Chondrocyte (in vitro differentiated cells): ENCODE measurements at regions not wholly inside any gene's neighbourhood (a gene's known extent, or its start where the extent isn't known, plus 50 kb on each side); places are given as distances from the start of the nearest gene placed in this dataset.
"Not testable (repeated sequence)": the region's sequence is repeated elsewhere in the genome, so short reads cannot be mapped to it uniquely, and the experiment has no call there.

Experiments
- DNase-seq: peaks from one replicate; pipeline ENCODE4 v3.0.0; 2021; ENCODE audit warnings: mixed read lengths, low spot score
- H3K27ac Mint-ChIP-seq: one replicate; pipeline ENCODE4 v1.8.0; 2021; ENCODE audit warnings: mild to moderate bottlenecking, moderate library complexity, mixed read lengths; ENCODE audit not compliant: unreplicated experiment
- H3K27me3 Mint-ChIP-seq: 2 replicates; pipeline ENCODE4 v1.8.0; 2021; ENCODE audit warnings: low read depth, mixed read lengths
- H3K36me3 Mint-ChIP-seq: 2 replicates; pipeline ENCODE4 v1.8.0; 2021; ENCODE audit warnings: low read depth, mixed read lengths
- H3K4me1 Mint-ChIP-seq: 2 replicates; pipeline ENCODE4 v1.8.0; 2021; ENCODE audit warnings: low read depth, mild to moderate bottlenecking, mixed read lengths
- H3K4me3 Mint-ChIP-seq: one replicate; pipeline ENCODE4 v1.8.0; 2021; ENCODE audit warnings: mild to moderate bottlenecking, moderate library complexity, mixed read lengths; ENCODE audit not compliant: unreplicated experiment
- H3K9me3 Mint-ChIP-seq: 2 replicates; pipeline ENCODE4 v1.8.0; 2021; ENCODE audit warnings: low read depth, mixed read lengths
- TF ChIP-seq, protein P1 (sequence below): fragments of 200-600 bp; sonication (generic); IDR thresholded peaks from 2 replicates; pipeline ENCODE4 v1.5.0; 2021; ENCODE audit warnings: antibody characterized with exemption, mild to moderate bottlenecking, moderate library complexity

DNA sequence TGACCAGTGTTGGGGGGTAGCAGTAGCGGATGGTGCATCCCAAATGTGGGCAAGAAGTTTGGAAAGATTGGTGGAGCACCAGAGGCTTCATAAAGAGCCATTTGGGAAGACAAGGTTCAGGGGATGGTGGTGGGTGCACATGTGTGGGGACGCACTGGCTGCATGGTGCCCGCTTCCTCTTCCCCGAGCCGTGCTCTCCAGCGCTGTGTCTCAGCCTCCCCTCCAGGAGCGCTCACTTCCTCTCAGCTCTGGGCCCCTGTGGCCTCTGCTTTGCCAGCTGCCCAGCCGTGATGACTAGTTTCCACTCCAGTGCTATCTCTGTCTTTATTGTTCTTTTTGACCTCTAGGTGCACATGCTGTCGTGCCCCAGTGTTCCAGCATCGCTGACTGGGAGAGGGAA is 78.2 kb upstream of the CRYM start:
- H3K4me1 Mint-ChIP-seq, DNase-seq, H3K27me3 Mint-ChIP-seq, H3K36me3 Mint-ChIP-seq, H3K9me3 Mint-ChIP-seq, H3K27ac Mint-ChIP-seq, H3K4me3 Mint-ChIP-seq: not testable (repeated sequence)

DNA sequence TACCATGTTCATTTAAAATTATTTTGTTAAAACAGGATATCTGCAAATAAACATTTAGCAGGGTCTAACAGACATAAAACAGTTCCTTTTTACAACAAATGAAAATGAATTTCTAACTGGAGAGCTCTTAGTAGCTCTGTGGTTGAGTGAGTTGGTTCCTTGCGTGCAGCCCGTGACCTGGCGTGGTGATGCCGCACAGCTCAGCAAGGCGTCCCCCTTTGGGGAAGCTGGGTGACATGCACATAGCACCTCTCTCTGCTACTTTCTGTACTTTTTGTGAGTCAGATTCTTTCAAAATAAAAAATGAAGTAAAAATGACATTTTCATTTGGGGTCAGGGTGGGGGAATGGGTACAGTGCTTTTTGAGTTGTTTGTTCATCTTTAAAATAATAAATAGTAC is 73.3 kb upstream of the CRYM start:
- not testable (repeated sequence) for H3K4me1 Mint-ChIP-seq, H3K4me3 Mint-ChIP-seq, H3K9me3 Mint-ChIP-seq, H3K27me3 Mint-ChIP-seq, DNase-seq, H3K27ac Mint-ChIP-seq
- peaks cover 10% of the 10 kb centered on the region for H3K36me3 Mint-ChIP-seq

DNA sequence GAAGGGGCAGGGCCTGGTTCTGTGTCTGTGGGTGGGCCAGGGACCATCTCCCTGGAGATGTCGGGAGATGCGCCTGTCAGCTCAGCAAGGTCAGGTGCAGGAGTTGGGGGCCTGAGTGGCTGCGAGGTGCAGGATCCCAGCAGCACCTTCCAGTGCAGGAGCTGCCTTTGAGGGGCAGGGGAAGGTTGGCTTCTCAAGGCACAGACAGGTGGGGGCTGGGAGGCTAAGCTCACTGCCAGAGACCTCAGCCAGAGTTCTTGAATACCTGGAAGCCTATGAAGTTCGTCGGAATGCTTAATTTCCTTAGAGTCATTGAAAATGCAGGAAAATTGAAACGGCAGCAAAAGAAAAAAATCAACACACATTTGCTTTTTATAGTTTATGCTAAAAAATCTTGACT is 72.8 kb upstream of the CRYM start:
- not testable (repeated sequence) for H3K9me3 Mint-ChIP-seq, DNase-seq, H3K27ac Mint-ChIP-seq, H3K4me3 Mint-ChIP-seq, H3K27me3 Mint-ChIP-seq, H3K4me1 Mint-ChIP-seq
- H3K36me3 Mint-ChIP-seq, result peaks cover 10% of the 10 kb centered on the region

DNA sequence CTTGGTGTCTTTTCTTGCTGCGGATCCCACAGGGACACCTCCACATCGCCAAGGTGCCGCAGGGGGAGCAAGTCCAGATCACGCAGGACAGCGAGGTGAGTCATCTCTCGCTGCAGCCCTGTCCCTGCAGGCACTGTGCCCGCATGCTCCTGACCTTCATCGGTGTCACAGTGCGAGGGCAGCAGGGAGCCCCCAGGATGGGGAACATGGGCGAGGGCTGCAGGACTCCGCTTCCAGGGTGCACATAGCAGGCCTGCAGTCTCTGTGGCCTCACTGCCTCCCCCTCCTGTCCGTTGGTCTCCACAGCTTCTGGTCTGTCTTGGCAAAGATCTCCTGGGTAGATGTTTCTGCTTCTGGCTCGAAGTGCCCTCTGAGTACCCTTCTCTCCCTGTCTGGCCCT is 71.2 kb upstream of the CRYM start:
- TF ChIP-seq, protein P1, sequence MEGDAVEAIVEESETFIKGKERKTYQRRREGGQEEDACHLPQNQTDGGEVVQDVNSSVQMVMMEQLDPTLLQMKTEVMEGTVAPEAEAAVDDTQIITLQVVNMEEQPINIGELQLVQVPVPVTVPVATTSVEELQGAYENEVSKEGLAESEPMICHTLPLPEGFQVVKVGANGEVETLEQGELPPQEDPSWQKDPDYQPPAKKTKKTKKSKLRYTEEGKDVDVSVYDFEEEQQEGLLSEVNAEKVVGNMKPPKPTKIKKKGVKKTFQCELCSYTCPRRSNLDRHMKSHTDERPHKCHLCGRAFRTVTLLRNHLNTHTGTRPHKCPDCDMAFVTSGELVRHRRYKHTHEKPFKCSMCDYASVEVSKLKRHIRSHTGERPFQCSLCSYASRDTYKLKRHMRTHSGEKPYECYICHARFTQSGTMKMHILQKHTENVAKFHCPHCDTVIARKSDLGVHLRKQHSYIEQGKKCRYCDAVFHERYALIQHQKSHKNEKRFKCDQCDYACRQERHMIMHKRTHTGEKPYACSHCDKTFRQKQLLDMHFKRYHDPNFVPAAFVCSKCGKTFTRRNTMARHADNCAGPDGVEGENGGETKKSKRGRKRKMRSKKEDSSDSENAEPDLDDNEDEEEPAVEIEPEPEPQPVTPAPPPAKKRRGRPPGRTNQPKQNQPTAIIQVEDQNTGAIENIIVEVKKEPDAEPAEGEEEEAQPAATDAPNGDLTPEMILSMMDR, result peak; percentile 16
- not testable (repeated sequence) for H3K4me1 Mint-ChIP-seq, H3K27ac Mint-ChIP-seq, H3K36me3 Mint-ChIP-seq, H3K27me3 Mint-ChIP-seq, H3K9me3 Mint-ChIP-seq, DNase-seq, H3K4me3 Mint-ChIP-seq

DNA sequence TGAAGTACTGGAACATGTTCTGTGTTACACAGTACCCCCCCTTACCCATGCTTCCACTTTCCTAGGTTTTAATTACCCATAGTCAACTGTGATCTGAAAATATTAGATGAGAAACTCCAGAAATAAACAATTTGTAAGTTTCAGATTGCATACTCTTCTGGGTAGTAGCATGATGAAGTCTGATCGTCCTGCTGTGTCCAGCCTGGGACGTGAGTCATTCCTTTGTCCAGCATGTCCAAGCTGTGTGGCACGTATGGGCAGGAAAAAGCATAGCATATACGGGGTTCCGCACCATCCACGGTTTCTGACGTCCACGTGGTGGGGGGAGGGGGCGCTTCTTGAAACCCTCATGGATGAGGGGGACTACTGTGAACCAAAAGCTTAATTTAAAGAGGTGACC is 70.7 kb upstream of the CRYM start:
- not testable (repeated sequence) for H3K4me3 Mint-ChIP-seq, H3K4me1 Mint-ChIP-seq, H3K9me3 Mint-ChIP-seq, H3K36me3 Mint-ChIP-seq, H3K27me3 Mint-ChIP-seq, DNase-seq, H3K27ac Mint-ChIP-seq

DNA sequence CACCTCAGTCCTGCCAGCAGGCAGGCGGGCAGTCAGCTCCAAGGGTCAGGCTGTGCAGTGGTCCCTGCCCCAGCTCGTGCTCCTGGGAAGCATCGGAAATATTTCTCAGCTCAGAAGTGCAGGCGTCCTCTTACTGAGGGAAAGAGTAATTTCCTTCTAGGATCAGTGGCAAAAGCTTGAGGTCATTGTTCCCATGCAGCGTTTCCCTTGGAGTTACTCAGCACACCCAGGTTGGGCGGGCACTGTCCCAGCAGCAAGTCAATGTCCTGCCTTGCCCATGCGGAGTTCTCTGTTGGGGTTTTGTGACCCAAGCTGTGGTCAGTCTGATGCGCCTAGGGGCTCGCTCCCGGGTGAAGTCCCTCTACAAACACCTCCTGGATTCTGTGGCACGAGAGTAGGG is 69.4 kb upstream of the CRYM start:
- not testable (repeated sequence) for H3K36me3 Mint-ChIP-seq, DNase-seq, H3K4me1 Mint-ChIP-seq, H3K27me3 Mint-ChIP-seq, H3K9me3 Mint-ChIP-seq, H3K4me3 Mint-ChIP-seq, H3K27ac Mint-ChIP-seq

DNA sequence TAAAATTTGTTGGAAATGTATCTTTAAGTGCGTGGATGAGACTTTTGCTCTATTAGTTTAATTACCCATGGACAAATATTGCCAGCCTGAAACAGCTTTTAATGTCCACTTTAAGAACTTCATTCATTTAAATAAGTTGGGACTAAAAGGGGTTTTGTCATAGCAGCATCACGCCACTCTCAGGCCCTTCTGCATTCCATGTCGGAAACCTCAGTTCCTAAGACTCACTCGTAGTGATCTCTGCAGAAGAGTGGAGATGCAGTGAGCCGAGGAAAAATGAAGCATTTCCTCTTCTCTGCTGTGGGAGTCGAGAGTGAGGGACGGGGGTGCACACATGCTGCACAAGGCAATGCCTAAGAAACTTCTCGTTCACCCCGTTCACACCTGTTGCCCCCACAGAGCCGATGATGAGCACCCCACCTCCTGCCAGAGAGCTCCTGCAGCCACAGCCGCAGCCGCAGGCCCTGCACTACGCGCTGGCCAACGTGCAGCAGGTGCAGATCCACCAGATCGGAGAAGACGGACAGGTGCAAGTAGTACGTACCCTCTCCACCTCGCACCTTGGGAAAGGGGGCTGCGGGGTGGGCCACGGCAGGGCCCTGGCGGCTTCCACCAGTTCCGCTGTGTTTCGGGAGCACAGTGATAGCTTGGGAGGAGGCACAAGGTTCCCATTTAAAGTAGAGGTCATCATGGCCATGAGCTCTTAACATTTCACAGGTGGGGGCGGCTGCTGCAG is 68.8 kb upstream of the CRYM start:
- not testable (repeated sequence) for H3K4me1 Mint-ChIP-seq, H3K4me3 Mint-ChIP-seq, DNase-seq, H3K27ac Mint-ChIP-seq, H3K36me3 Mint-ChIP-seq, H3K9me3 Mint-ChIP-seq, H3K27me3 Mint-ChIP-seq

DNA sequence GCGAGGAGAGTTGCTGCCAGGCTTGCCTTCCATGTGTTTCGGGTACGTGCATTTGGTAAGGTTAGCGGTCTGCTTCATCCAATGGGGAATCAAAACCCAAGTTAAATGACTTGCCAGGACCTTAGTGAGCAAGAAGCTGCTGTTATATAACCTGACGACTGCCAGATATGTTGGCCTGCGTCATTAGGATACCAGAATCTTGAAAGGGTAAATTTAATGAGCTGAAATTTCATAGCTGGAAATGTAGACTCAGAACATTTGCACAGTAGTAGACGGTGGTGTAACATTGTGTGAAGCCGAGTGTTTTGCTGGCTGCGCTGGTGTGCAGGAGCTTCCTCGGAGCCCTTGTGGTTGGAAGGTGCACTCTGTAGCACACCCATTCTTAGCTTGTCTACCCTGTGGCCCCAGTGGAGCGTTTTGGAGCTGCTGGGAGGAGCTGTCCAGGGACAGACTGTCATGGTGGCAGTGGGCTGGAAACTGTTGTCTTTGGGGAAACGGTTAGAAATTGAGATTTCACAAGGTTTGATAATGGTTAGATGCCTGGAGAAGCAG is 66.3 kb upstream of the CRYM start:
- not testable (repeated sequence) for H3K9me3 Mint-ChIP-seq, H3K27me3 Mint-ChIP-seq, DNase-seq

DNA sequence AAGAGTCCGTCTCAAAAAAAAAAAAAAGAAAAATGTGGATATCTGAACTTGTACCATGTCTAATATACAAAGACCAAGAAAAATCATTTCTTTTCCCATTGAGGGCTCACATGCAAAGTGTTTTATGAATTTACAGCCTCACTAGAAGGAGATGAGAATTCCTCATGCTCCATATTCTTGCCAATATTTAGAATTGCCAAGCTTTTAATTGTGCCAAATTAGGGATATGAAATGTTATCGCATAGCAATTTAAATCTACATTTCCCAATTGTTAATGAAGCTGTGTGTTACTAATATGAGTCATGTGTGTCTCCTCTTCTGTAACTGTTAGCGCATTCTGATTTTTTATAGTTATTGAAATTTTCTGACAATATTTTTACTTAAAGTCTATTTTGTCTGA is 63.0 kb upstream of the CRYM start:
- TF ChIP-seq, protein P1, result no peak
- Mint-ChIP-seq H3K27ac (no peak overlapping the region), H3K36me3 (peaks cover 6% of the 10 kb centered on the region), H3K4me1 (no peaks in the 10 kb centered on the region), H3K9me3 (peaks cover 2% of the 10 kb centered on the region), H3K4me3 (no peak overlapping the region), H3K27me3 (no peaks in the 10 kb centered on the region)
- no peak for DNase-seq

More for the DNA sequence above, 66.3 kb upstream of the CRYM start:
- H3K36me3 Mint-ChIP-seq, H3K4me1 Mint-ChIP-seq, H3K4me3 Mint-ChIP-seq, H3K27ac Mint-ChIP-seq: not testable (repeated sequence)
